ENCODE measurements at regions not wholly inside any gene's neighbourhood (a gene's known extent, or its start where the extent isn't known, plus 50 kb on each side); places are given as distances from the start of the nearest gene placed in this dataset.
"Not testable (repeated sequence)": the region's sequence is repeated elsewhere in the genome, so short reads cannot be mapped to it uniquely, and the experiment has no call there.

GRCh38 chr11:71780771-71781170, 52.2 kb upstream of the DEFB108B start:
- H3K9me3 ChIP-seq (ENCODE audit: control insufficient read depth, low read depth, low read length); H3K27ac ChIP-seq (ENCODE audit: low read length); H3K4me1 ChIP-seq (ENCODE audit: control insufficient read depth, low read depth, low read length); H3K9ac ChIP-seq (ENCODE audit: low read length); H3K27me3 ChIP-seq (ENCODE audit: control insufficient read depth, insufficient read depth, low read length); H3K4me3 ChIP-seq (ENCODE audit: low read length); H3K36me3 ChIP-seq (ENCODE audit: control insufficient read depth, low read depth, low read length): not testable (repeated sequence)

- not testable (repeated sequence) for H3K27ac ChIP-seq (ENCODE audit: low read length); H3K4me3 ChIP-seq (ENCODE audit: low read length); H3K9me3 ChIP-seq (ENCODE audit: control insufficient read depth, low read depth, low read length); H3K27me3 ChIP-seq (ENCODE audit: control insufficient read depth, insufficient read depth, low read length); H3K36me3 ChIP-seq (ENCODE audit: control insufficient read depth, low read depth, low read length); H3K9ac ChIP-seq (ENCODE audit: low read length); H3K4me1 ChIP-seq (ENCODE audit: control insufficient read depth, low read depth, low read length)
These were observed 51.5 kb upstream of the DEFB108B start for GRCh38 chr11:71781491-71781890.

- not testable (repeated sequence) for H3K4me1 ChIP-seq (ENCODE audit: control insufficient read depth, low read depth, low read length); H3K27me3 ChIP-seq (ENCODE audit: control insufficient read depth, insufficient read depth, low read length); H3K27ac ChIP-seq (ENCODE audit: low read length); H3K4me3 ChIP-seq (ENCODE audit: low read length); H3K9me3 ChIP-seq (ENCODE audit: control insufficient read depth, low read depth, low read length); H3K36me3 ChIP-seq (ENCODE audit: control insufficient read depth, low read depth, low read length); H3K9ac ChIP-seq (ENCODE audit: low read length)
These were observed 50.7 kb upstream of the DEFB108B start for GRCh38 chr11:71782229-71782861.

- H3K9ac ChIP-seq (ENCODE audit: low read length); H3K27ac ChIP-seq (ENCODE audit: low read length); H3K9me3 ChIP-seq (ENCODE audit: control insufficient read depth, low read depth, low read length); H3K27me3 ChIP-seq (ENCODE audit: control insufficient read depth, insufficient read depth, low read length); H3K4me1 ChIP-seq (ENCODE audit: control insufficient read depth, low read depth, low read length); H3K4me3 ChIP-seq (ENCODE audit: low read length); H3K36me3 ChIP-seq (ENCODE audit: control insufficient read depth, low read depth, low read length): not testable (repeated sequence)
These were observed 49.8 kb upstream of the DEFB108B start for GRCh38 chr11:71783191-71783590.

Data from iPS-18a (cell line).